ENCODE measurements at regions not wholly inside any gene's neighbourhood (a gene's known extent, or its start where the extent isn't known, plus 50 kb on each side); places are given as distances from the start of the nearest gene placed in this dataset.

DNA sequence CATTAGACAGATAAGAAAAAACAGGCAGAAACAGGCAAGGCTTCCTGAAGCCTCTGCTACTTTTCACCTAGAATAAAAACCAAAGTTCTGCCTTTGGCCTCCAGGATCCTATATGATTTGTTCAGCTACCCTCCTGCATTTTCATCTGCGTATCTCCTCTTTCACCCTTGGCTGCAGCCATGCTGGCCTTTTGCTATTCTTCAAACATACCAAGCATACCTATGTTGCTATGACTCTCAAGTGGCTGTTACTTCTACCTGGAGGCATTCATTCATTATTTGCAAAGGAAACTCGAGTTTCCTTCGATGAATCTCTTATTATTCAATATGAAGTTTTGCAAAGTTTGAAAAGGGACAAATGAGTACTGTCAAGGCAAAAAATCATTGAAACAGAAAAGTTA is 106.4 kb upstream of the HNMT start:
- TF ChIP-seq, protein P1, sequence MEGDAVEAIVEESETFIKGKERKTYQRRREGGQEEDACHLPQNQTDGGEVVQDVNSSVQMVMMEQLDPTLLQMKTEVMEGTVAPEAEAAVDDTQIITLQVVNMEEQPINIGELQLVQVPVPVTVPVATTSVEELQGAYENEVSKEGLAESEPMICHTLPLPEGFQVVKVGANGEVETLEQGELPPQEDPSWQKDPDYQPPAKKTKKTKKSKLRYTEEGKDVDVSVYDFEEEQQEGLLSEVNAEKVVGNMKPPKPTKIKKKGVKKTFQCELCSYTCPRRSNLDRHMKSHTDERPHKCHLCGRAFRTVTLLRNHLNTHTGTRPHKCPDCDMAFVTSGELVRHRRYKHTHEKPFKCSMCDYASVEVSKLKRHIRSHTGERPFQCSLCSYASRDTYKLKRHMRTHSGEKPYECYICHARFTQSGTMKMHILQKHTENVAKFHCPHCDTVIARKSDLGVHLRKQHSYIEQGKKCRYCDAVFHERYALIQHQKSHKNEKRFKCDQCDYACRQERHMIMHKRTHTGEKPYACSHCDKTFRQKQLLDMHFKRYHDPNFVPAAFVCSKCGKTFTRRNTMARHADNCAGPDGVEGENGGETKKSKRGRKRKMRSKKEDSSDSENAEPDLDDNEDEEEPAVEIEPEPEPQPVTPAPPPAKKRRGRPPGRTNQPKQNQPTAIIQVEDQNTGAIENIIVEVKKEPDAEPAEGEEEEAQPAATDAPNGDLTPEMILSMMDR (IDR thresholded peaks at IDR 0.05; ENCODE audit: control extremely low read depth, extremely low read depth, low read depth, missing control alignments): no peak
- POLR2A ChIA-PET: no interaction called here
- DNase-seq (ENCODE audit: extremely low spot score): no peak
- CTCF ChIA-PET: no interaction called here

DNA sequence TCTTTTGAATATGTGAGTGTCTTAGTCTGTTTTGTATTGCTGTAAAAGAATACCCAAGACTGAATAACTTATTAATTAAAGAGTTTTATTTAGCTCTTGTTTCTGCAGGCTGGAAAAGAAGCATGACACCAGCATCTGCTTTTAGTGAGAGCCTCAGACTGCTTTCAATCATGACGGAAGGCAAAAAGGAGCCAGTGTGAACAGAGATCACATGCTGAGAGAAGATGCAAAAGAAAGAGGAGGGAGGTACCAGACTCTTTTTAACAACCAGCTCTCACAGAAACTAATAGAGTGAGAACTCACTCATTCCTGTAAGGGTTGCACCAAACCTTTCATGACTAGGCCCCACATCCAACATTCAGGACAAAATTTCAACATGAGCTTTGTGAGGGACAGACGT is 101.6 kb upstream of the HNMT start:
- CTCF ChIA-PET: interaction anchor here (0.8 to 1.8 kb wide), 3 partner anchors 13 to 924 kb away, joined by 3 to 5 read pairs (median 4); no protein-coding TSS in a partner anchor
- no peak for DNase-seq (ENCODE audit: extremely low spot score)
- POLR2A ChIA-PET: no interaction called here
- TF ChIP-seq, protein P1 (IDR thresholded peaks at IDR 0.05; ENCODE audit: control extremely low read depth, extremely low read depth, low read depth, missing control alignments): no peak

DNA sequence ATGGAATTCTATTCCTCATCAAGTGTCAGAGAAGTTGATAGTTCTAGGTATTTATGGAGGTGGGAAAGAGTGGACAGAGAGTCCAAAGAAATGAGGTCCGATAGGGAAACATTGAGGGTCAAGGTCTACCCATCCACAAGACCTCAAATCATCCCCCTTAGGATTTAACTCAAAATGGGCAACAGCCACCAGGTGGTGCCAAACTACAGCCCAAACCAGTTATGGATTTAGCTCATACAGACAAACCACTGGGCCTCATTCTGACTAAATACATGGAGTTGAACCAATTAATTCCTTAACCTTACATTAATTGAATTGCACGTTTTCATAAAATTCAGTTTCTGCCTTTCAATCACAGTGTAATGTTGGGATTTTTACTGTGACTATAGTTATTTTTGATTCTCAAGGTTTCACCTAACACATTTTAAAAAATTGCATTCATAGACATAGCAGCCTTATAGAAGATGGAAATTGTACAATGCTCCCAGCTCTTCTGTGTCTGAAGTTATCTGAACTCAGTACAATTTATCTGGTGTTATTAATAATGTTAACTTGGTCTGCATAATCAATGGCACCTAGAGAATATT is 98.2 kb upstream of the HNMT start:
- TF ChIP-seq, protein P1 (IDR thresholded peaks at IDR 0.05; ENCODE audit: control extremely low read depth, extremely low read depth, low read depth, missing control alignments): peak; percentile 61
- ChIA-PET POLR2A (no interaction called here), CTCF (interaction anchor here (0.6 to 2.4 kb wide), 7 partner anchors 11 to 961 kb away, joined by 3 to 21 read pairs (median 3); no protein-coding TSS in a partner anchor)
- no peak for DNase-seq (ENCODE audit: extremely low spot score)

DNA sequence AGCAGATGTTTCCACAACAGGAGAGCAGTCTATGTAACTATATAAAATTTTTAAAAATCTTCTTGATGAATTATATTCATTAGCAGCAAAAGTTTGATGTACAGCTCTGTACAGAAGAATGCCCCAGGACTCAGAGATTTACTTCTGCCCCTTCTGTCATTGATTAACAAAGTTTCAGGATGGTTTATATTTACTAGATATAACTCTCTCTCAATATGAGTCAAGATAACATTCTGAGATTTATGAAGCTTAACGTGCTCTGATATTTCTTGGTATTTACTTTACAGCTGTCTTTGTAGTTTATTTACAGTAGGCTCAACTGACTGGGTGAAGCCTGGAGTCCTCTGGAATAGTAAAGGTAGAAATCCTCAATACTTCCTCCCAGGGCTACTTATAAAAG is 93.6 kb upstream of the HNMT start:
- DNase-seq (ENCODE audit: extremely low spot score): no peak
- ChIA-PET CTCF (interaction anchor here (1.3 kb wide), 1 partner anchor 956 kb away, joined by 4 read pairs; no protein-coding TSS in a partner anchor), POLR2A (no interaction called here)
- TF ChIP-seq, protein P1 (IDR thresholded peaks at IDR 0.05; ENCODE audit: control extremely low read depth, extremely low read depth, low read depth, missing control alignments): no peak

DNA sequence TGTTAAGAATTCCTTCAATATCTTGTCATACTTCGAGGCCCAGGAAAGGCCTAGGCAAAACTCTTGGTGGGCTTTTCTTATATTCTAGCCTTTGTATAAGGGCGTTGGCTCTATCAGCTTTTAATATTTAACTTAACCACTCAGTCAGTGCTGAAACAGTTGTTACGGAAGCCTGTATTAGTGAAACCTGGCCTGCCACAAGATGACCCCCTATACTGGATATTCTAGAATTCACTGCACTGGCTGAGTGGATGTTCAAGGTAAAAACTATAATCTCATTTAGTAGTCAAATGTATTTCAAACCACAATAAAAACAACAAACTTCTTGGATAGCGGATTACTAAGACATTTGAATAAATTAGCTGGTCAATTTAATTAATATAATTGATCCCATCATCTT is 91.7 kb upstream of the HNMT start:
- ChIA-PET CTCF (interaction anchor here (1.6 kb wide), 1 partner anchor 502 kb away, joined by 3 read pairs; no protein-coding TSS in a partner anchor), POLR2A (no interaction called here)
- DNase-seq (ENCODE audit: extremely low spot score): no peak
- TF ChIP-seq, protein P1 (IDR thresholded peaks at IDR 0.05; ENCODE audit: control extremely low read depth, extremely low read depth, low read depth, missing control alignments): no peak

DNA sequence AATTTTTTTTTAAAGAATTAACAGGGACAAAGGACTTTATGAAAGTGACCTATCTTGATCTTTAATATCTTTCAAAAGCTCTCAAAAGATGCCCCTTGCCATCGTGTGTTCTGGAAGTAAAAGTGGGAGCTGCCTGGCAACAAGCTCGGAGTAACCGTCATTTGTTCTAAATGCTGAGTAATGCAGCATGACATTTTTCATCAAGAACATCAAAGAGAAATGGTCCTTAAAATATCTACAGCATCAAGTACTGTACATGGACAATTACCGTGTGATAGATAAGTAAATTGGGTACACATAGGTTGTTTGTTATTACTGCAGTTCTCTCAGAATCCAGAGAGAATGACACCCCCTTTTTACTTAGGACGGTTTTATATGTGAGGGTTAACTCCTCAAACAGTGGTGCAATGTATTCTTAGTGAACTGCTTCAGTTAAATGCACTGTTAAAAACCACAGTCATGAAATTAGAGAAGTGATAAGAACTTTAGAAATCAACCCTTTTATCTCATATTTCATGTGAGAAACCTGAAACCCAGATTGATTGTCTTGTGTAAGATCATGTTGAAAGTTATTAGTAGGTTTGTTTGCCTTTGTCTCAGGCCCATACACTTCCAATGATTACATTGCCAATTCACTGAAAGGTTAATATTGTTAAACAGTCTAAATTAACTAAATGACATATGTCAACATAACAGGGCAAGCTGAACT is 90.6 kb upstream of the HNMT start:
- ChIA-PET POLR2A (no interaction called here), CTCF (no interaction called here)
- TF ChIP-seq, protein P1 (IDR thresholded peaks at IDR 0.05; ENCODE audit: control extremely low read depth, extremely low read depth, low read depth, missing control alignments): no peak
- no peak for DNase-seq (ENCODE audit: extremely low spot score)
